CD14-positive monocyte (primary cell): ENCODE measurements at regions not wholly inside any gene's neighbourhood (a gene's known extent, or its start where the extent isn't known, plus 50 kb on each side); places are given as distances from the start of the nearest gene placed in this dataset.

Experiments used
- DNase-seq, 3 donors: peaks; one replicate each; pipeline ENCODE4 v3.0.0-alpha.2; 2011 to 2022
- H2AFZ ChIP-seq: 2 replicates; pipeline ENCODE4 v1.6.0; 2012; ENCODE audit warnings: mild to moderate bottlenecking, low read depth, low read length, inconsistent platforms; ENCODE audit not compliant: insufficient read depth, poor library complexity, severe bottlenecking
- H3K27ac ChIP-seq, 2 donors: 1 replicate in 1 of 2; 2 replicates in 1 of 2; pipeline ENCODE4 v1.5.1; 2012 to 2013; ENCODE audit warnings: low read length in 2 of 2, control low read depth in 1 of 2, inconsistent platforms in 1 of 2, low read depth in 1 of 2, mild to moderate bottlenecking in 1 of 2
- H3K27me3 ChIP-seq, 2 donors: one replicate each; pipeline versions ENCODE4 v1.6.0 to v1.6.1; 2011 to 2013; ENCODE audit warnings: low read length in 2 of 2; ENCODE audit not compliant: control insufficient read depth in 2 of 2, insufficient read depth in 2 of 2
- H3K36me3 ChIP-seq, 2 donors: replicated peaks in 1 of 2; 1 replicate in 1 of 2; 2 replicates in 1 of 2; pipeline versions ENCODE4 v1.5.1 to v1.6.1; 2012 to 2013; ENCODE audit warnings: low read length in 2 of 2, control low read depth in 1 of 2, inconsistent platforms in 1 of 2, mild to moderate bottlenecking in 1 of 2; ENCODE audit not compliant: insufficient read depth in 2 of 2, control insufficient read depth in 1 of 2
- H3K4me1 ChIP-seq, 2 donors: 1 replicate in 1 of 2; 2 replicates in 1 of 2; pipeline versions ENCODE4 v1.5.1 to v1.6.1; 2012 to 2013; ENCODE audit warnings: low read length in 2 of 2, control low read depth in 1 of 2, inconsistent platforms in 1 of 2, mild to moderate bottlenecking in 1 of 2, moderate library complexity in 1 of 2; ENCODE audit not compliant: insufficient read depth in 2 of 2, control insufficient read depth in 1 of 2
- H3K4me2 ChIP-seq: replicated peaks from 2 replicates; pipeline ENCODE3; 2012; ENCODE audit warnings: low read length, moderate library complexity, mild to moderate bottlenecking; ENCODE audit not compliant: poor library complexity, severe bottlenecking; ENCODE audit errors: extremely low read depth
- H3K4me3 ChIP-seq, 3 experiments: fragments of 200-600 bp in 1 of 3; sonication (generic) in 1 of 3; replicated peaks in 1 of 3; 1 replicate in 2 of 3; 2 replicates in 1 of 3; pipeline ENCODE4 v1.5.1; 2011 to 2013; ENCODE audit warnings: low read length in 3 of 3, mild to moderate bottlenecking in 3 of 3, control low read depth in 2 of 3, low read depth in 2 of 3, inconsistent platforms in 1 of 3, moderate library complexity in 1 of 3
- H3K79me2 ChIP-seq: 2 replicates; pipeline ENCODE4 v1.6.0; 2012; ENCODE audit warnings: mild to moderate bottlenecking, control low read depth, inconsistent platforms, low read length, moderate library complexity; ENCODE audit not compliant: insufficient read depth
- H3K9ac ChIP-seq: 2 replicates; pipeline ENCODE4 v1.6.0; 2017; ENCODE audit warnings: low read length, mild to moderate bottlenecking; ENCODE audit not compliant: insufficient read depth, poor library complexity, severe bottlenecking
- H3K9me3 ChIP-seq, 2 donors: replicated peaks in 1 of 2; 1 replicate in 1 of 2; 2 replicates in 1 of 2; pipeline versions ENCODE4 v1.5.1 to v1.6.1; 2012 to 2013; ENCODE audit warnings: low read length in 2 of 2, control low read depth in 1 of 2; ENCODE audit not compliant: control insufficient read depth in 1 of 2, insufficient read depth in 1 of 2
- H4K20me1 ChIP-seq: 2 replicates; pipeline ENCODE4 v1.6.0; 2012; ENCODE audit warnings: mild to moderate bottlenecking, low read length, control low read depth, moderate library complexity; ENCODE audit not compliant: insufficient read depth
- H3K27ac Mint-ChIP-seq, 7 donors: one replicate each; pipeline ENCODE4 v1.8.0; 2020; ENCODE audit warnings: mild to moderate bottlenecking in 7 of 7, mixed read lengths in 7 of 7, moderate library complexity in 6 of 7, inconsistent platforms in 2 of 7
- H3K27me3 Mint-ChIP-seq, 3 donors: one replicate each; pipeline ENCODE4 v1.8.0; 2021 to 2022; ENCODE audit warnings: low read depth in 3 of 3, mild to moderate bottlenecking in 3 of 3, mixed read lengths in 3 of 3, moderate library complexity in 3 of 3, inconsistent platforms in 1 of 3
- H3K36me3 Mint-ChIP-seq, 2 donors: one replicate each; pipeline ENCODE4 v1.8.0; 2020; ENCODE audit warnings: mixed read lengths in 2 of 2, inconsistent platforms in 1 of 2, mild to moderate bottlenecking in 1 of 2
- H3K4me1 Mint-ChIP-seq: one replicate; pipeline ENCODE4 v1.8.0; 2020; ENCODE audit warnings: mild to moderate bottlenecking, mixed read lengths
- H3K4me3 Mint-ChIP-seq, 2 donors: one replicate each; pipeline ENCODE4 v1.8.0; 2020; ENCODE audit warnings: mild to moderate bottlenecking in 2 of 2, mixed read lengths in 2 of 2, moderate library complexity in 1 of 2
- H3K9me3 Mint-ChIP-seq, 7 donors: one replicate each; pipeline ENCODE4 v1.8.0; 2020 to 2022; ENCODE audit warnings: mixed read lengths in 7 of 7, mild to moderate bottlenecking in 6 of 7, moderate library complexity in 6 of 7, inconsistent platforms in 2 of 7
- WGBS: methylation state at CpG from one replicate; pipeline ENCODE4 v1.1.5; 2013; ENCODE audit warnings: missing lambda C conversion rate; ENCODE audit not compliant: insufficient coverage; 5-methylcytosine and 5-hydroxymethylcytosine counted together
- intact Hi-C, 2 donors: fragments of 100-400 bp; cut with micrococcal nuclease; formaldehyde crosslinking; loops; one replicate each; pipeline versions ENCODE4 v1.15.0 to v1.15.1; 2023
- TF ChIP-seq, protein P1 (sequence below): fragments of 200-600 bp; IDR thresholded peaks from one replicate; pipeline ENCODE4 v1.8.0; 2022; ENCODE audit warnings: antibody characterized with exemption, mild to moderate bottlenecking

DNA sequence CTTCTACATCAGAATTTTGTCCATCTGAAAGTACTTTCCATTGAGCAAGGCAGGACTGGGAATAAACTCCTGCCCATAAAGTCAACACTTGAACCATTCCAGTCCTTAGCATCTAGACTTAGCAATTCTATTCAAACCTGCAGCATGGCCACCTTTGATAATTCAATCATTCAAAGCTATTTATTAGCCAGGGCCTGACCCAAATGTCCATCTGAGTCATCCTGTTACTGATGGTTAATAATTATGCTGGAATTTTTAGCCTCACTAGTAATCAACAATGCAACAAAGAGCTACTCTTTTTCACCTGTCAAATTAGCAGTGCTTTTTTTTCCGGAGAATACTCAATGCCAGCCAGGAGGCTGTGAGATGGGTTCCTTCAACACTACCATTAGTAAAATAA lies 72.7 kb upstream of the SNRK start:
- Mint-ChIP-seq H3K4me3 (no peak overlapping the region), H3K27ac (no peak overlapping the region), H3K36me3 (no peaks in the 10 kb centered on the region), H3K9me3 (no peaks in the 10 kb centered on the region), H3K4me1 (peaks cover 5% of the 10 kb centered on the region), H3K27me3 (peaks cover 0 to 1% (median 0%) of the 10 kb centered on the region in 3 donors)
- Histone ChIP-seq H4K20me1 (no peaks in the 10 kb centered on the region), H3K79me2 (no peaks in the 10 kb centered on the region), H3K4me1 (no peaks in the 10 kb centered on the region), H2AFZ (no peak overlapping the region), H3K27me3 (no peaks in the 10 kb centered on the region), H3K4me3 (no peak overlapping the region), H3K36me3 (no peaks in the 10 kb centered on the region), H3K9ac (no peak overlapping the region), H3K27ac (no peak overlapping the region), H3K4me2 (no peak overlapping the region), H3K9me3 (no peaks in the 10 kb centered on the region)
- TF ChIP-seq, protein P1, sequence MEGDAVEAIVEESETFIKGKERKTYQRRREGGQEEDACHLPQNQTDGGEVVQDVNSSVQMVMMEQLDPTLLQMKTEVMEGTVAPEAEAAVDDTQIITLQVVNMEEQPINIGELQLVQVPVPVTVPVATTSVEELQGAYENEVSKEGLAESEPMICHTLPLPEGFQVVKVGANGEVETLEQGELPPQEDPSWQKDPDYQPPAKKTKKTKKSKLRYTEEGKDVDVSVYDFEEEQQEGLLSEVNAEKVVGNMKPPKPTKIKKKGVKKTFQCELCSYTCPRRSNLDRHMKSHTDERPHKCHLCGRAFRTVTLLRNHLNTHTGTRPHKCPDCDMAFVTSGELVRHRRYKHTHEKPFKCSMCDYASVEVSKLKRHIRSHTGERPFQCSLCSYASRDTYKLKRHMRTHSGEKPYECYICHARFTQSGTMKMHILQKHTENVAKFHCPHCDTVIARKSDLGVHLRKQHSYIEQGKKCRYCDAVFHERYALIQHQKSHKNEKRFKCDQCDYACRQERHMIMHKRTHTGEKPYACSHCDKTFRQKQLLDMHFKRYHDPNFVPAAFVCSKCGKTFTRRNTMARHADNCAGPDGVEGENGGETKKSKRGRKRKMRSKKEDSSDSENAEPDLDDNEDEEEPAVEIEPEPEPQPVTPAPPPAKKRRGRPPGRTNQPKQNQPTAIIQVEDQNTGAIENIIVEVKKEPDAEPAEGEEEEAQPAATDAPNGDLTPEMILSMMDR = no peak
- intact Hi-C loops = no loop called here
- no CpG with 5 or more reads among the region's 1 CpG for WGBS
- no peak for DNase-seq

DNA sequence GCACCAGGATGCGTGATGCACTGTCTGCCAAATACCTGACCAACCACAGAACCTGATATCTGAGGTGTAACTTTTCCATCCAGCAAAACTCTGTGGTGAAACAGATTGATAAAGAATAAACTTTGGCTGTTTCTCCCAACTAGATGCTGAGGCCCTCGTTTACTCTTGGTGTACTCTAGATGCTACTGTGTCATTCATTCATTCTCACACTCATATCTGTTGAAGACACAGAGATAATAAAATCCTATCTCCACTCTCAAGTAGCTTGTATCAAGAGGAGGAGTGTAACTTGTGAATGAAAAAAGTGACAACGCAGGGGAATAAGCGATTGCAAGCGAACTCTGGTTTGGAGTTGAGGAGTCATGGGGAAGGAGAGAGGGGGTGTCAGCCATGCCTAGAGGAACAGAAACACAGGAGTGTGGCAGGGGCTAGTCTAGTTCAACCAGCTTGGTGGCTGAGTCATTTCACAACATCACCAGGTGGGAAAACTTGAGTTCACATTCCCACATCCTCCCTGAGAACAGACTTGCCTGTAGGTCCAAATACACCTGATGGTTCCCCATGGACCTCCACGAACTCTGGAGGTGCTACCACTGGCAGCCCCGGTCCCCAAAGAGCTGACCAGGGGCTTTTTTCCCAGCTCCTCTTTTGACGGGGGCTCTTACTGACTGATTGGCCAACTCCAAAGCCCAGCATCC lies 73.3 kb upstream of the SNRK start:
- H3K27ac ChIP-seq = no peak overlapping the region
- WGBS = 92% methylated on average over 5 of the region's 8 CpGs
- H2AFZ ChIP-seq = no peak overlapping the region
- no peak overlapping the region for H3K9ac ChIP-seq
- no peaks in the 10 kb centered on the region for H3K36me3 ChIP-seq
- H3K4me3 ChIP-seq = no peak overlapping the region
- H3K9me3 ChIP-seq = no peaks in the 10 kb centered on the region
- no peaks in the 10 kb centered on the region for H3K36me3 Mint-ChIP-seq
- TF ChIP-seq, protein P1 = no peak
- H3K4me1 ChIP-seq = no peaks in the 10 kb centered on the region
- DNase-seq = no peak
- H3K9me3 Mint-ChIP-seq = peaks cover 0 to 3% (median 0%) of the 10 kb centered on the region in 7 donors
- no peaks in the 10 kb centered on the region for H3K79me2 ChIP-seq
- intact Hi-C loops = no loop called here
- no peak overlapping the region for H3K4me2 ChIP-seq
- no peak overlapping the region for H3K27ac Mint-ChIP-seq
- no peaks in the 10 kb centered on the region for H3K27me3 ChIP-seq
- no peaks in the 10 kb centered on the region for H4K20me1 ChIP-seq
- H3K4me1 Mint-ChIP-seq = peaks cover 5% of the 10 kb centered on the region
- peaks cover 0 to 1% (median 0%) of the 10 kb centered on the region in 3 donors for H3K27me3 Mint-ChIP-seq
- H3K4me3 Mint-ChIP-seq = no peak overlapping the region
